HuH-7.5 (cell line): ENCODE measurements at regions not wholly inside any gene's neighbourhood (a gene's known extent, or its start where the extent isn't known, plus 50 kb on each side); places are given as distances from the start of the nearest gene placed in this dataset.
"Not testable (repeated sequence)": the region's sequence is repeated elsewhere in the genome, so short reads cannot be mapped to it uniquely, and the experiment has no call there.

Experiments
- DNase-seq: peaks from one replicate; pipeline ENCODE4 v3.0.0; 2011; ENCODE audit warnings: low spot score

- no peak for DNase-seq
Observed at GRCh38 chr14:106619606-106620005, 1093.2 kb downstream of the TMEM121 start.

- no peak for DNase-seq
Observed at GRCh38 chr14:106620368-106620767, 1094.0 kb downstream of the TMEM121 start.

GRCh38 chr14:106622200-106622745 is 1095.9 kb downstream of the TMEM121 start:
- DNase-seq: no peak

GRCh38 chr14:106625186-106625585 is 1098.8 kb downstream of the TMEM121 start:
- no peak for DNase-seq

- DNase-seq: not testable (repeated sequence)
Observed at GRCh38 chr14:106626469-106626868, 1100.1 kb downstream of the TMEM121 start.

- not testable (repeated sequence) for DNase-seq
Observed at GRCh38 chr14:106626942-106627588, 1100.7 kb downstream of the TMEM121 start.

GRCh38 chr14:106631879-106632278 is 1105.5 kb downstream of the TMEM121 start:
- no peak for DNase-seq

- no peak for DNase-seq
Observed at GRCh38 chr14:106633721-106634120, 1107.3 kb downstream of the TMEM121 start.

- no peak for DNase-seq
Observed at GRCh38 chr14:106635569-106635968, 1109.2 kb downstream of the TMEM121 start.

- not testable (repeated sequence) for DNase-seq
Observed at GRCh38 chr14:106638786-106639452, 1112.5 kb downstream of the TMEM121 start.

- DNase-seq: no peak
Observed at GRCh38 chr14:106642090-106642489, 1115.7 kb downstream of the TMEM121 start.

GRCh38 chr14:106642971-106643370 is 1116.6 kb downstream of the TMEM121 start:
- DNase-seq: not testable (repeated sequence)

- not testable (repeated sequence) for DNase-seq
Observed at GRCh38 chr14:106648874-106649273, 1122.5 kb downstream of the TMEM121 start.

GRCh38 chr14:106651016-106651415 is 1124.6 kb downstream of the TMEM121 start:
- DNase-seq: no peak

GRCh38 chr14:106652494-106652893 is 1126.1 kb downstream of the TMEM121 start:
- no peak for DNase-seq

- no peak for DNase-seq
Observed at GRCh38 chr14:106657460-106657859, 1131.1 kb downstream of the TMEM121 start.

- not testable (repeated sequence) for DNase-seq
Observed at GRCh38 chr14:106658066-106658860, 1131.9 kb downstream of the TMEM121 start.

- not testable (repeated sequence) for DNase-seq
Observed at GRCh38 chr14:106661561-106661960, 1135.2 kb downstream of the TMEM121 start.

GRCh38 chr14:106662936-106663550 is 1136.7 kb downstream of the TMEM121 start:
- no peak for DNase-seq

- DNase-seq: not testable (repeated sequence)
Observed at GRCh38 chr14:106663805-106664410, 1137.5 kb downstream of the TMEM121 start.

GRCh38 chr14:106665814-106666213 is 1139.4 kb downstream of the TMEM121 start:
- DNase-seq: no peak

- DNase-seq: no peak
Observed at GRCh38 chr14:106666341-106666740, 1140.0 kb downstream of the TMEM121 start.
